CD14-positive monocyte (primary cell): ENCODE measurements at regions not wholly inside any gene's neighbourhood (a gene's known extent, or its start where the extent isn't known, plus 50 kb on each side); places are given as distances from the start of the nearest gene placed in this dataset.

Experiments
- DNase-seq, 3 donors: peaks; one replicate each; pipeline ENCODE4 v3.0.0-alpha.2; 2011 to 2022
- H2AFZ ChIP-seq: 2 replicates; pipeline ENCODE4 v1.6.0; 2012; ENCODE audit warnings: mild to moderate bottlenecking, low read depth, low read length, inconsistent platforms; ENCODE audit not compliant: insufficient read depth, poor library complexity, severe bottlenecking
- H3K27ac ChIP-seq, 2 donors: 1 replicate in 1 of 2; 2 replicates in 1 of 2; pipeline ENCODE4 v1.5.1; 2012 to 2013; ENCODE audit warnings: low read length in 2 of 2, control low read depth in 1 of 2, inconsistent platforms in 1 of 2, low read depth in 1 of 2, mild to moderate bottlenecking in 1 of 2
- H3K27me3 ChIP-seq, 2 donors: one replicate each; pipeline versions ENCODE4 v1.6.0 to v1.6.1; 2011 to 2013; ENCODE audit warnings: low read length in 2 of 2; ENCODE audit not compliant: control insufficient read depth in 2 of 2, insufficient read depth in 2 of 2
- H3K36me3 ChIP-seq, 2 donors: replicated peaks in 1 of 2; 1 replicate in 1 of 2; 2 replicates in 1 of 2; pipeline versions ENCODE4 v1.5.1 to v1.6.1; 2012 to 2013; ENCODE audit warnings: low read length in 2 of 2, control low read depth in 1 of 2, inconsistent platforms in 1 of 2, mild to moderate bottlenecking in 1 of 2; ENCODE audit not compliant: insufficient read depth in 2 of 2, control insufficient read depth in 1 of 2
- H3K4me1 ChIP-seq, 2 donors: 1 replicate in 1 of 2; 2 replicates in 1 of 2; pipeline versions ENCODE4 v1.5.1 to v1.6.1; 2012 to 2013; ENCODE audit warnings: low read length in 2 of 2, control low read depth in 1 of 2, inconsistent platforms in 1 of 2, mild to moderate bottlenecking in 1 of 2, moderate library complexity in 1 of 2; ENCODE audit not compliant: insufficient read depth in 2 of 2, control insufficient read depth in 1 of 2
- H3K4me2 ChIP-seq: replicated peaks from 2 replicates; pipeline ENCODE3; 2012; ENCODE audit warnings: low read length, moderate library complexity, mild to moderate bottlenecking; ENCODE audit not compliant: poor library complexity, severe bottlenecking; ENCODE audit errors: extremely low read depth
- H3K4me3 ChIP-seq, 3 experiments: fragments of 200-600 bp in 1 of 3; sonication (generic) in 1 of 3; replicated peaks in 1 of 3; 1 replicate in 2 of 3; 2 replicates in 1 of 3; pipeline ENCODE4 v1.5.1; 2011 to 2013; ENCODE audit warnings: low read length in 3 of 3, mild to moderate bottlenecking in 3 of 3, control low read depth in 2 of 3, low read depth in 2 of 3, inconsistent platforms in 1 of 3, moderate library complexity in 1 of 3
- H3K79me2 ChIP-seq: 2 replicates; pipeline ENCODE4 v1.6.0; 2012; ENCODE audit warnings: mild to moderate bottlenecking, control low read depth, inconsistent platforms, low read length, moderate library complexity; ENCODE audit not compliant: insufficient read depth
- H3K9ac ChIP-seq: 2 replicates; pipeline ENCODE4 v1.6.0; 2017; ENCODE audit warnings: low read length, mild to moderate bottlenecking; ENCODE audit not compliant: insufficient read depth, poor library complexity, severe bottlenecking
- H3K9me3 ChIP-seq, 2 donors: replicated peaks in 1 of 2; 1 replicate in 1 of 2; 2 replicates in 1 of 2; pipeline versions ENCODE4 v1.5.1 to v1.6.1; 2012 to 2013; ENCODE audit warnings: low read length in 2 of 2, control low read depth in 1 of 2; ENCODE audit not compliant: control insufficient read depth in 1 of 2, insufficient read depth in 1 of 2
- H4K20me1 ChIP-seq: 2 replicates; pipeline ENCODE4 v1.6.0; 2012; ENCODE audit warnings: mild to moderate bottlenecking, low read length, control low read depth, moderate library complexity; ENCODE audit not compliant: insufficient read depth
- H3K27ac Mint-ChIP-seq, 7 donors: one replicate each; pipeline ENCODE4 v1.8.0; 2020; ENCODE audit warnings: mild to moderate bottlenecking in 7 of 7, mixed read lengths in 7 of 7, moderate library complexity in 6 of 7, inconsistent platforms in 2 of 7
- H3K27me3 Mint-ChIP-seq, 3 donors: one replicate each; pipeline ENCODE4 v1.8.0; 2021 to 2022; ENCODE audit warnings: low read depth in 3 of 3, mild to moderate bottlenecking in 3 of 3, mixed read lengths in 3 of 3, moderate library complexity in 3 of 3, inconsistent platforms in 1 of 3
- H3K36me3 Mint-ChIP-seq, 2 donors: one replicate each; pipeline ENCODE4 v1.8.0; 2020; ENCODE audit warnings: mixed read lengths in 2 of 2, inconsistent platforms in 1 of 2, mild to moderate bottlenecking in 1 of 2
- H3K4me1 Mint-ChIP-seq: one replicate; pipeline ENCODE4 v1.8.0; 2020; ENCODE audit warnings: mild to moderate bottlenecking, mixed read lengths
- H3K4me3 Mint-ChIP-seq, 2 donors: one replicate each; pipeline ENCODE4 v1.8.0; 2020; ENCODE audit warnings: mild to moderate bottlenecking in 2 of 2, mixed read lengths in 2 of 2, moderate library complexity in 1 of 2
- H3K9me3 Mint-ChIP-seq, 7 donors: one replicate each; pipeline ENCODE4 v1.8.0; 2020 to 2022; ENCODE audit warnings: mixed read lengths in 7 of 7, mild to moderate bottlenecking in 6 of 7, moderate library complexity in 6 of 7, inconsistent platforms in 2 of 7
- CTCF ChIP-seq: fragments of 200-600 bp; IDR thresholded peaks from one replicate; pipeline ENCODE4 v1.8.0; 2022; ENCODE audit warnings: antibody characterized with exemption, mild to moderate bottlenecking
- WGBS: methylation state at CpG from one replicate; pipeline ENCODE4 v1.1.5; 2013; ENCODE audit warnings: missing lambda C conversion rate; ENCODE audit not compliant: insufficient coverage; 5-methylcytosine and 5-hydroxymethylcytosine counted together
- intact Hi-C, 2 donors: fragments of 100-400 bp; cut with micrococcal nuclease; formaldehyde crosslinking; loops; one replicate each; pipeline versions ENCODE4 v1.15.0 to v1.15.1; 2023

GRCh38 chr3:154782151-154782550, 298.0 kb upstream of the MME start:
- Mint-ChIP-seq H3K9me3 (no peaks in the 10 kb centered on the region), H3K27me3 (no peaks in the 10 kb centered on the region), H3K36me3 (no peaks in the 10 kb centered on the region), H3K4me3 (no peak overlapping the region), H3K27ac (no peak overlapping the region), H3K4me1 (peaks cover 36% of the 10 kb centered on the region)
- Histone ChIP-seq H2AFZ (no peak overlapping the region), H3K9me3 (no peaks in the 10 kb centered on the region), H3K27ac (no peak overlapping the region), H3K4me1 (peaks cover 26 to 32% of the 10 kb centered on the region in 2 donors), H3K9ac (no peak overlapping the region), H3K4me3 (no peak overlapping the region), H3K36me3 (no peaks in the 10 kb centered on the region), H3K27me3 (no peaks in the 10 kb centered on the region), H3K4me2 (no peak overlapping the region), H4K20me1 (no peaks in the 10 kb centered on the region), H3K79me2 (no peaks in the 10 kb centered on the region)
- WGBS, result 70% methylated on average over 2 of the region's 2 CpGs
- no peak for DNase-seq
- intact Hi-C loops, result no loop called here
- no peak for TF ChIP-seq CTCF

- no peaks in the 10 kb centered on the region for H3K79me2 ChIP-seq
- no peak overlapping the region for H3K4me3 ChIP-seq
- peaks cover 25 to 31% of the 10 kb centered on the region in 2 donors for H3K4me1 ChIP-seq
- H3K27me3 ChIP-seq, result no peaks in the 10 kb centered on the region
- H3K36me3 ChIP-seq, result no peaks in the 10 kb centered on the region
- Mint-ChIP-seq H3K9me3 (no peaks in the 10 kb centered on the region), H3K4me1 (peaks cover 35% of the 10 kb centered on the region), H3K36me3 (no peaks in the 10 kb centered on the region), H3K4me3 (no peak overlapping the region), H3K27me3 (no peaks in the 10 kb centered on the region), H3K27ac (peak overlapping the region in 1 of 7 donors; percentile 41)
- no peaks in the 10 kb centered on the region for H3K9me3 ChIP-seq
- H3K4me2 ChIP-seq, result no peak overlapping the region
- H3K27ac ChIP-seq, result no peak overlapping the region
- intact Hi-C loops, result no loop called here
- DNase-seq, result no peak
- no peak overlapping the region for H2AFZ ChIP-seq
- H3K9ac ChIP-seq, result no peak overlapping the region
- TF ChIP-seq CTCF, result no peak
- 100% methylated on average over 1 of the region's 3 CpGs for WGBS
- H4K20me1 ChIP-seq, result no peaks in the 10 kb centered on the region
These were observed 298.5 kb upstream of the MME start for GRCh38 chr3:154781595-154781994.
